HepG2 (cell line): ENCODE measurements at regions not wholly inside any gene's neighbourhood (a gene's known extent, or its start where the extent isn't known, plus 50 kb on each side); places are given as distances from the start of the nearest gene placed in this dataset.

Source experiments
- CTCF ChIP-seq: sonication (generic); formaldehyde crosslinking; IDR thresholded peaks from 2 replicates; pipeline ENCODE4 v1.5.0; 2020; ENCODE audit warnings: mild to moderate bottlenecking, missing genetic modification reagents, moderate library complexity
- MIER2 ChIP-seq: IDR thresholded peaks from 2 replicates; pipeline ENCODE4 v1.6.1; 2016; ENCODE audit warnings: missing biosample characterization, missing genetic modification reagents
- MLX ChIP-seq: IDR thresholded peaks from 2 replicates; pipeline ENCODE4 v1.6.1; 2016
- PLRG1 ChIP-seq: fragments of 450-650 bp; conservative IDR thresholded peaks from 2 replicates; pipeline ENCODE4 v1.6.1; 2016
- TEAD3 ChIP-seq: optimal IDR thresholded peaks from 2 replicates; pipeline ENCODE3; 2016; ENCODE audit warnings: borderline replicate concordance
- THAP11 ChIP-seq: IDR thresholded peaks from 2 replicates; pipeline ENCODE4 v1.6.1; 2016; ENCODE audit warnings: missing biosample characterization, missing genetic modification reagents
- ZFP36L1 ChIP-seq: sonication (generic); formaldehyde crosslinking; IDR thresholded peaks from 2 replicates; pipeline ENCODE4 v1.8.0; 2022; ENCODE audit warnings: mild to moderate bottlenecking, missing genetic modification reagents, moderate library complexity
- ZNF138 ChIP-seq: sonication (generic); formaldehyde crosslinking; IDR thresholded peaks from 2 replicates; pipeline ENCODE4 v1.5.0; 2020; ENCODE audit warnings: mild to moderate bottlenecking, low read depth, missing genetic modification reagents
- ZNF224 ChIP-seq: sonication (generic); formaldehyde crosslinking; IDR thresholded peaks from 2 replicates; pipeline ENCODE4 v1.5.0; 2020; ENCODE audit warnings: mild to moderate bottlenecking, missing genetic modification reagents
- ZNF276 ChIP-seq: sonication (generic); formaldehyde crosslinking; IDR thresholded peaks from 2 replicates; pipeline ENCODE4 v1.4.0; 2020; ENCODE audit warnings: mild to moderate bottlenecking, low read depth, missing genetic modification reagents
- ZNF407 ChIP-seq: sonication (generic); formaldehyde crosslinking; IDR thresholded peaks from one replicate; pipeline ENCODE4 v1.5.1; 2020; ENCODE audit warnings: mild to moderate bottlenecking, missing genetic modification reagents; ENCODE audit errors: not compliant biosample characterization
- ZNF562 ChIP-seq: sonication (generic); formaldehyde crosslinking; IDR thresholded peaks from 2 replicates; pipeline ENCODE4 v1.8.0; 2022; ENCODE audit warnings: missing genetic modification reagents, borderline replicate concordance
- ZNF670 ChIP-seq: sonication (generic); formaldehyde crosslinking; IDR thresholded peaks from 2 replicates; pipeline ENCODE4 v1.8.0; 2022; ENCODE audit warnings: mild to moderate bottlenecking, missing genetic modification reagents, borderline replicate concordance
- ZNF768 ChIP-seq: sonication (generic); formaldehyde crosslinking; IDR thresholded peaks from 2 replicates; pipeline ENCODE4 v1.4.0; 2020; ENCODE audit warnings: missing genetic modification reagents

- TF ChIP-seq THAP11 (CRISPR knock-in tag), result no peak
- no peak for TF ChIP-seq ZNF768
- TF ChIP-seq PLRG1, result no peak
- TF ChIP-seq CTCF (CRISPR knock-in tag), result peak; percentile 89
- TF ChIP-seq TEAD3 (CRISPR knock-in tag), result peak; percentile 16
- TF ChIP-seq ZNF407 (CRISPR knock-in tag), result no peak
- TF ChIP-seq MLX (CRISPR knock-in tag), result 0 out of 2 replicates have a peak, but pooled peaks have one; percentile 17
- TF ChIP-seq MIER2 (CRISPR knock-in tag), result 0 out of 2 replicates have a peak, but pooled peaks have one; percentile 26
- TF ChIP-seq ZNF670, result no peak
- TF ChIP-seq ZNF138 (CRISPR knock-in tag), result no peak
- TF ChIP-seq ZNF562 (CRISPR knock-in tag), result no peak
- TF ChIP-seq ZFP36L1 (CRISPR knock-in tag), result no peak
- no peak for TF ChIP-seq ZNF224 (CRISPR knock-in tag)
- TF ChIP-seq ZNF276 (CRISPR knock-in tag), result no peak
Measured at GRCh38 chr1:48109390-48110013, 112.3 kb upstream of the TRABD2B start (continued).
